HG02798 (cell line): ENCODE measurements at regions not wholly inside any gene's neighbourhood (a gene's known extent, or its start where the extent isn't known, plus 50 kb on each side); places are given as distances from the start of the nearest gene placed in this dataset.
"Not testable (repeated sequence)": the region's sequence is repeated elsewhere in the genome, so short reads cannot be mapped to it uniquely, and the experiment has no call there.

Source experiments
- ATAC-seq: cut with Tn5 transposase; IDR thresholded peaks from one replicate; pipeline ENCODE4 v1.9.1; 2021; ENCODE audit warnings: mild to moderate bottlenecking; ENCODE audit not compliant: unreplicated experiment, poor library complexity

- ATAC-seq: no peak
Measured at GRCh38 chr5:174892742-174893141, 168.4 kb downstream of the MSX2 start.

- not testable (repeated sequence) for ATAC-seq
Measured at GRCh38 chr5:174880412-174881200, 156.2 kb downstream of the MSX2 start.

GRCh38 chr5:174877987-174878386 is 153.6 kb downstream of the MSX2 start:
- no peak for ATAC-seq

- ATAC-seq: no peak
Measured at GRCh38 chr5:174872271-174872670, 147.9 kb downstream of the MSX2 start.

GRCh38 chr5:174852143-174852542 is 127.8 kb downstream of the MSX2 start:
- ATAC-seq: no peak

- no peak for ATAC-seq
Measured at GRCh38 chr5:174850565-174851169, 126.3 kb downstream of the MSX2 start.

GRCh38 chr5:174849426-174849825 is 125.0 kb downstream of the MSX2 start:
- no peak for ATAC-seq

- ATAC-seq: no peak
Measured at GRCh38 chr5:174844971-174845370, 120.6 kb downstream of the MSX2 start.

GRCh38 chr5:174843263-174844250 is 119.2 kb downstream of the MSX2 start:
- ATAC-seq: no peak

GRCh38 chr5:174840435-174840834 is 116.1 kb downstream of the MSX2 start:
- no peak for ATAC-seq

- ATAC-seq: no peak
Measured at GRCh38 chr5:174839196-174839595, 114.8 kb downstream of the MSX2 start.

GRCh38 chr5:174837919-174838902 is 113.8 kb downstream of the MSX2 start:
- no peak for ATAC-seq

- no peak for ATAC-seq
Measured at GRCh38 chr5:174834081-174834480, 109.7 kb downstream of the MSX2 start.

- ATAC-seq: no peak
Measured at GRCh38 chr5:174832811-174833210, 108.4 kb downstream of the MSX2 start.

GRCh38 chr5:174832025-174832424 is 107.6 kb downstream of the MSX2 start:
- ATAC-seq: no peak

- no peak for ATAC-seq
Measured at GRCh38 chr5:174831031-174831660, 106.8 kb downstream of the MSX2 start.

- ATAC-seq: no peak
Measured at GRCh38 chr5:174829511-174829864, 105.1 kb downstream of the MSX2 start.

- ATAC-seq: no peak
Measured at GRCh38 chr5:174828804-174829510, 104.6 kb downstream of the MSX2 start.

- ATAC-seq: no peak
Measured at GRCh38 chr5:174827558-174827957, 103.2 kb downstream of the MSX2 start.
